NCI-H146 treated with DMSO at 0.1 percent for 48 hours (cell line): ENCODE measurements at regions not wholly inside any gene's neighbourhood (a gene's known extent, or its start where the extent isn't known, plus 50 kb on each side); places are given as distances from the start of the nearest gene placed in this dataset.

Experiments
- DNase-seq: peaks from one replicate; lab custom pipeline; 2025; ENCODE audit not compliant: unreplicated experiment; lab: John Stamatoyannopoulos, UW

DNA sequence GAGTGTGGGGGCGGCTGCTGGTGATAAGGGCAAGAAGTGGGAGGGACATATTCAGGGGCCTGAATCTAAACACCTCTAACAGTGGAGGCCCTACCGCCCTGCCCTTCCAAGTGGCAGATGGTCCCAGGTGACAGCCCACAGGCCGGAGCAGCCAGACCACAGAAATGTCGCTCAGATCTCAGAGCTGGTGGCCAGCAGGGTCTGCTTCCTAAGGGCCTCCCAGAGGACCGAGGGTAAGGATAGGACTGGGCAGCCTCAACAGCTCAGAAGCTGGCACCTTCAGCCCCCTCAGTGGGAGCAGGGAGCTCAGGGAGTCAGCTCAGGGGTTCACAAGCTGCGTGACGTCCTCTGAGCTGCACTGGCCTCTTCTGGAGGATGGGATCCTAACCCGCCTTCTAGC is 201.8 kb upstream of the ZC3H12A start:
- no peak for DNase-seq

DNA sequence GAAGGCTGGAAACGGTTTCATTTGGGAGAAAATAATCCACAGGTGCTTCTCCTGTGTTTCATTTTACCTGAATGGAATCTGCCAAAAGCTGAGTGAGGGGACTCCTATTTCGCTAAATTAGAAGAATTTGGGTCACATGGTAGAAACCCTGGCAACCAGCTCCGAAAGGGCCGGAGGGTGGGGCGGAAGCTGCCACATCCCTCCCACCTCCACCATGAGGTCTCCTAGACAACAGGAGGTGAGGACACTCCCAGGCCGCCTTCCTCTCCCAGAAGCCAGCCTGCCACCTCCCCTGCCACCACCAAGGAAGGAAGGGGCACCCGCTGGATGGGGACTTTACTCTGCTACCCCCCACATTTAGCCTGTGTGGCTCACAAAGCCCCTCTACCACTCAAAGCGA is 199.9 kb upstream of the ZC3H12A start:
- no peak for DNase-seq

GRCh38 chr1:37274938-37275631 is 199.3 kb upstream of the ZC3H12A start:
- no peak for DNase-seq

GRCh38 chr1:37277366-37277765 is 197.0 kb upstream of the ZC3H12A start:
- DNase-seq: no peak

DNA sequence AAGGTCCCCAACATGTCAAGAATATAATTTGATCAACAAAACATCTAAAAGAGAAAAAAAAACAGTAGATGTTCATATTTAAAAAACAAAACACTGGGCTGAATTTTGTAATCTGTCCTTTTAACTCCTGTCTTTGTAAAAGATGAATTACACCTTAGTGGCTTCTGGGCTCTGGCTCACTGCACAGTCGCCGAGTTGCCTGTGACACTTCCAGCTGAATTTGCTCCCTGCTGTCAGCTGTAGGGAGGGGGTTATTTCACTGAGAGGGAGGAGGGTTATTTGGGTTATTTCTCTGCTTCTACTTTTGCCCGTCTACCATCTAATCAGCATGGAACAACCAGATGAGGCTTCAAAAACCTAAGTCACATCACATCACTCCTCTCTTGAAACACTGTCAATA is 193.0 kb upstream of the ZC3H12A start:
- no peak for DNase-seq

- no peak for DNase-seq
Observed at GRCh38 chr1:37282764-37283163, 191.6 kb upstream of the ZC3H12A start.

DNA sequence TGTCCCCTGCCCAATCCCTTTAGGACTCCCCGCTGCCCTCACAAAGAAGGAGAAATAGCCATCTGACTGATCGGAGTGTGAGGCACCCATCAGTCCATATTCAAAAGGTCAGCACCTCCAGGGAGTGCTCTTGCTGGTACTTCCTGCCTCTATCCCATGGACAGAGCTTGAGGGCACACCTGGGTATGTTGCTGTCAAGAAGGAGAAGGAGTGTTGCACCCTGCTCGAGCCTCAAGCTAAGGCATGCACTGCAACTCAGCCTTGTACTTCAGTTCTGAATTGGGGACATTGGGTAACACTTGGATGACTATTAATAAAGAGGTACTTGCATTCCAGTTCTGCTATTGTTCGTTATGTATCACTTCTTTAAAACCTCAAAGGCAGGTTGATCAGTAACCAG is 190.3 kb upstream of the ZC3H12A start:
- no peak for DNase-seq

DNA sequence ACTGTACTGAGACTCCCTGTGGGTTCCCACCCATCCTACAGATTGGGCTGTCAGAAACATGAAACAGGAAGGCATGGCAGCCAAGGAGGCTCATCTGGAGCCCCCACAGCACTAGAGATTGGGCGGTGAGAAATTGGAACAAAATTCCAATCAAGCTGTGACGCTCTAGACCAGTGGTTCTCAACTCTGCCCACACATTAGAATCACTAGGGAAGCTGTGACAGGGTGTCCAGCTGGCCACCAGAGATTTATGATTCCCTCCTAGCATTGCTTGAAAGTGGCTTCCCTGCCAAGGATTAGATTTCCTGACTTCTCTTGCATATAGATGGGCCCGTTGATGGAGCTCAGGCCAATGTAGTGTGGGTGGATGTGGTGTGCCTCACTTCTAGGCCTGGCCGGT is 187.5 kb upstream of the ZC3H12A start:
- no peak for DNase-seq

DNA sequence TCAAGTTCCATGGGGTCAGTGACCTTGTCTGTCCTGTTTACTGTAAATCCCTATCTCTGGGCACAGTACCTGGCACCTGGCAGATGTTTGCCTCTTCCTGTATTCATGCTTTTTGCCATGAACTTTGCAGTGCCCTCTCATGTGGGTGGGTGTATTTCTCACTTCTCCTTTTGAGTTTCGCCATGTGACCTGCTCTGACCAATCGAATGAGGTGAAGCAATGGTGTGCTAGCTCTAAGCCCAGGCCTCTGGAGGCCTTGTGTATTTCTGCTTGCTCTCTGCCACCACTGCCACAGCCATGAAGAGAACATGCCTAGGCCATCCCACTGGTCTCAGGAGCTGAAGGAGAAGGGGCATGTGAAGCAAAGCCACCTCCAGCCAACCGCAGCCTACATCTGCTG is 185.5 kb upstream of the ZC3H12A start:
- DNase-seq: no peak

GRCh38 chr1:37290718-37291117 is 183.7 kb upstream of the ZC3H12A start:
- DNase-seq: peak; percentile 6

DNA sequence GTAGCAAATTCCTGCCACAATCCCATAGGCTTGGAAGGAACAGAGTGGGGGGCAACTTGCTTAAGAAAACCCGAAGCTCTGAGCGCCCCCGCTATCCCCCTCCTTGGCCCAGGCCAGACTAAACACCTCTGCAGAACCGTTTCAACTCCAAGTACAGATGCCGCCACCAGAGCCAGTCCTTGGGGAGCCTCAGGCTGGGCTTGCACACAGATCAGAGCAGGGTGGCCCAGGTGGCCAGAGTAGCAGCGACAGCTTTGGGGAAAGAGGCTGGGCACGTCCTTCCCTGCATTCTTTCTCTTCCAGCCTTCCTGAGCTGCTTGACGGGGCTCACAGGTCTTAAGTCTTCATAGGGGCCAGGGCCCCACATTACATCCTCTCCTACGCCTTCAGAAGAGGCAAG is 181.6 kb upstream of the ZC3H12A start:
- DNase-seq: no peak

- no peak for DNase-seq
Observed at GRCh38 chr1:37294096-37294495, 180.3 kb upstream of the ZC3H12A start.

DNA sequence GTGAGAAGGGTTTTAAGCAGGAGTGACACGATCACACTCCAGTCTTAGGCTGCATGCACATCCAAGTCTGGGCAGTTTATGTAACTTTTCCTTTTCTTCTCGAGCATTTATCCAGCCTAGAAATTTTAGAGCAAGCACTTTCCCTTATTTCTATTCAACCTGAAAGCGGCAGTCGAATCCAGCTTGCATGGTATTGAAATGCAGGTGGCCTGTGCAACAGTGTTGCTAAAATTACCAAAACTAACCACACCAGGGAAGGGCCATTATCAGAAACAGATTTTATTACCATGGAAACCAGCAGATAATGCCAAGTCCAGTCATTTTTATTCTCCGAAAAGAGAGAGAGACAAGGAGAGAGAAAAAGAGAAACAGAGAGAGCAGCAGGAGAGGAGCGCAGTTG is 179.9 kb upstream of the ZC3H12A start:
- no peak for DNase-seq

GRCh38 chr1:37298769-37299168 is 175.6 kb upstream of the ZC3H12A start:
- no peak for DNase-seq

GRCh38 chr1:37299216-37299615 is 175.2 kb upstream of the ZC3H12A start:
- DNase-seq: no peak

- DNase-seq: no peak
Observed at GRCh38 chr1:37303884-37304574, 170.4 kb upstream of the ZC3H12A start.

- DNase-seq: no peak
Observed at GRCh38 chr1:37305108-37305507, 169.3 kb upstream of the ZC3H12A start.

- peak; percentile 57 for DNase-seq
Observed at GRCh38 chr1:37305841-37306240, 168.5 kb upstream of the ZC3H12A start.

- DNase-seq: no peak
Observed at GRCh38 chr1:37306461-37306860, 167.9 kb upstream of the ZC3H12A start.

DNA sequence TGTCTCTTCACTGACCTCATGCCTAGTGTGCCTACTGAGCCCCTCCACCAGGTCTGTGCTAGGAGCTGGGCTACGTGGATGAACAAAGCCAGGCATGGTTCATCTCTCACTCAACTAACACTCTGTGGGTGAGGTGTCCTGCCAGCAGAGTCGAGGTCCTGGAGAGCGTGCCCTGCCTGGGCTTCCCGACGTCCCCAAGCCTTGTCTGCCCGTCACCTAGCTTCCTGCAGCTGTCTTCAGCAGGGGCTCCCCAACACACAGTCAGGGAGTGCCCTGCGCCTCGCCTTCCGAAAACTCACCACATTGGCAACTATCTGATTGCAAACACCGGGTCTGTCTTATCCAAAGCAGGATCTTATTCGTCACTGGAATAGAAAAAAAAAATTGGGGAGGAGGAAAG is 167.5 kb upstream of the ZC3H12A start:
- no peak for DNase-seq

- no peak for DNase-seq
Observed at GRCh38 chr1:37308031-37308960, 166.1 kb upstream of the ZC3H12A start.

GRCh38 chr1:37309574-37309973 is 164.8 kb upstream of the ZC3H12A start:
- DNase-seq: no peak
